VCaP (cell line): ENCODE measurements at regions not wholly inside any gene's neighbourhood (a gene's known extent, or its start where the extent isn't known, plus 50 kb on each side); places are given as distances from the start of the nearest gene placed in this dataset.

Experiments
- H3K27ac ChIP-seq: fragments of 450-650 bp; 2 replicates; pipeline ENCODE4 v1.5.1; 2017
- TF ChIP-seq, protein P1 (sequence below): fragments of 450-650 bp; conservative IDR thresholded peaks from 2 replicates; pipeline ENCODE4 v1.5.1; 2017; ENCODE audit warnings: mild to moderate bottlenecking, moderate library complexity

DNA sequence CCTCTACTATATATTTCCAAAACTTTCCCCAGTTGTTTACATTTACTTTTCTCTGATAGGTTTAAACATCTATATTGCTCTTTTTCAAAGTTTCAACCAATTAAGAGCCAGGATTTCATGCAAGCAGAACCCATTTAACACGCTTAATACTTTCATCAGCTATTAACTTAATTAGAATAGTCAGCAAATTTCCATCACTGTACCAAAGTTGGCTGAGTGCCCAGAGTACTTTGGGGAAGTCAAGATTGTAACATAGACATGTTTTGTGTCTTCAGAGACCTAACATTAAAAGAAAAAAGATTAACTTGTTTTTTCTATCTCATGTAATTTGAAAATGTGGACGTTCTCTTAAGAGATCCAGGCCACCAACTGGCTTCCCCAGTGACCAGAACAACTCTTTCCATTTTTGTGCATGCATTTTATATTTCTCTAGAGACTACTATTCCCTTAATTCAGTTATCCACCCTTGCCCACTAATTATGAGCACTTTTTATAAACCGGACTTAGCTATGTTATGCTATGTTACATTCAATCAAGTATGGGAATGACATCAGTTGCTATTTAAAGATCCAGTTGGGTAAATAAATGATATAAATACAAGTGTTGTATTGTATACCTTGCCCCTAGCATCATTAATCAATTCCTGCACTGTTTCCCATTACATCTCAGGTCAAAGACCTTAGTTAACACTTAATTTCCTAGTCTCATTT, 478.1 kb upstream of the NMUR2 start:
- H3K27ac ChIP-seq: no peak overlapping the region
- TF ChIP-seq, protein P1, sequence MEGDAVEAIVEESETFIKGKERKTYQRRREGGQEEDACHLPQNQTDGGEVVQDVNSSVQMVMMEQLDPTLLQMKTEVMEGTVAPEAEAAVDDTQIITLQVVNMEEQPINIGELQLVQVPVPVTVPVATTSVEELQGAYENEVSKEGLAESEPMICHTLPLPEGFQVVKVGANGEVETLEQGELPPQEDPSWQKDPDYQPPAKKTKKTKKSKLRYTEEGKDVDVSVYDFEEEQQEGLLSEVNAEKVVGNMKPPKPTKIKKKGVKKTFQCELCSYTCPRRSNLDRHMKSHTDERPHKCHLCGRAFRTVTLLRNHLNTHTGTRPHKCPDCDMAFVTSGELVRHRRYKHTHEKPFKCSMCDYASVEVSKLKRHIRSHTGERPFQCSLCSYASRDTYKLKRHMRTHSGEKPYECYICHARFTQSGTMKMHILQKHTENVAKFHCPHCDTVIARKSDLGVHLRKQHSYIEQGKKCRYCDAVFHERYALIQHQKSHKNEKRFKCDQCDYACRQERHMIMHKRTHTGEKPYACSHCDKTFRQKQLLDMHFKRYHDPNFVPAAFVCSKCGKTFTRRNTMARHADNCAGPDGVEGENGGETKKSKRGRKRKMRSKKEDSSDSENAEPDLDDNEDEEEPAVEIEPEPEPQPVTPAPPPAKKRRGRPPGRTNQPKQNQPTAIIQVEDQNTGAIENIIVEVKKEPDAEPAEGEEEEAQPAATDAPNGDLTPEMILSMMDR: no peak

GRCh38 chr5:152884006-152884405, 478.9 kb upstream of the NMUR2 start:
- TF ChIP-seq, protein P1: no peak
- H3K27ac ChIP-seq: no peak overlapping the region

DNA sequence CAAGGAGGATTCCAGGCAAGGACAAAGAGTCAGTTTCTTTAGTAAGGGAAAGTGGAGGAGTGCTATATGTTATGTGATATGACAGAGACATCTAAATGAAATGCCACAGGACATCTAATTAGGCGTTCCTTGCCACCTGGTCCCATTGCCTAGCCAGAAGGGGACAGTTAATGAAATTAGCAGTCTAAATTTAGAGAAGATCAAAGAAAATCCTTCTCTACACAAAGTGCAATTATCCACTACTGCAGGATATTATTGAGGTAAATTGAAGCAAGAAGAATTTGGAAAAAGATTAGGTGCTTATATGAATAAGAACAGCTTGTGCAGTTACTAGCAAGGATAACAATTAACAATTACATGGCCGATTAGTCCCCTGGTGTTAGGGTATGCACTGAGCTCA, 495.3 kb upstream of the NMUR2 start:
- H3K27ac ChIP-seq: no peak overlapping the region
- TF ChIP-seq, protein P1: no peak

GRCh38 chr5:152901754-152902153, 496.7 kb upstream of the NMUR2 start:
- no peak overlapping the region for H3K27ac ChIP-seq
- TF ChIP-seq, protein P1: no peak

GRCh38 chr5:152905286-152905685, 500.2 kb upstream of the NMUR2 start:
- no peak overlapping the region for H3K27ac ChIP-seq
- TF ChIP-seq, protein P1: no peak

DNA sequence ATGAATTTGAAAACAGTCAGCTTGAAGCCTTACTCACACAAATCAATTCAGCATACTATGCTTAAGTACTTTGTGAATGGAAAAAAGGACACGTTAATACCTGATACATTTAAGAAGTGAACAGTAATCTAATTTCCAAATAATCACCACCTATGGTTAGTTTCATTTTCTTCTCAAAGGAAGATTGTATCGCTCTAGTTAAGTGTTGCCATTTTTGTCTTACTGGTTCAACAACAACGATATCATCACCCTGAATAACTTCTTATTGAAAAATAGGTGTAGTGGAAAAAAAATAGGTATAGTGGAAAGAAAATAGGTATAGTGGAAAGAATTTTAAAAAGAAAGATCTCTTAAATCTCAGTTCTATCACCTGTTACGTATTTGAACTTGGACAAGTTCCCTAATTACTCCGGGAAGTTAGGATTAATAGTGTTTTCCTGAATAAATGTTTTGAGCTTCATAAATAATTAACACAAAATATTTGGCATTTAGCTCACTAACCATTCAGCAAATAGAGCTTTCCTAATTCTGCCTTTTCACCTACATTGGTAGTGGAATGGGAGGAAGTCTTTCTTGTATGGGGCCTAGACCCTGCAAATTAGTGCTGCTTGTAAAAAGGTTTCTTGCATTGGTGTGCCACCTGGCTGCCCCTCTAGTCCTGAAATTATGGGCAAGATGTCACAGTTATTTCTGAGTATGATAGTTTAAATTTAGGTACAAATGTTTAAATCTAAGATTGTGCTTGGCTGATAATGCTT, 502.6 kb upstream of the NMUR2 start:
- TF ChIP-seq, protein P1: no peak
- no peak overlapping the region for H3K27ac ChIP-seq

- no peak overlapping the region for H3K27ac ChIP-seq
- TF ChIP-seq, protein P1: no peak
Measured at GRCh38 chr5:152912924-152913323, 507.8 kb upstream of the NMUR2 start.
